D721Med (cell line): ENCODE measurements at regions not wholly inside any gene's neighbourhood (a gene's known extent, or its start where the extent isn't known, plus 50 kb on each side); places are given as distances from the start of the nearest gene placed in this dataset.

Experiments used
- DNase-seq: peaks from one replicate; pipeline ENCODE4 v3.0.0; 2011; ENCODE audit warnings: low spot score; ENCODE audit not compliant: insufficient read length
- FAIRE-seq: peaks from 2 replicates; lab custom pipeline; 2011; peaks lifted over from hg19 to GRCh38; lab: Jason Lieb, UNC
- CTCF ChIP-seq: IDR thresholded peaks from 2 replicates; pipeline ENCODE4 v1.5.1; 2012; ENCODE audit warnings: mild to moderate bottlenecking, control low read depth; ENCODE audit not compliant: insufficient read depth; ENCODE audit errors: missing control alignments

GRCh38 chr1:239140968-239141367 is 245.4 kb upstream of the CHRM3 start:
- FAIRE-seq: no peak
- no peak for TF ChIP-seq CTCF

DNA sequence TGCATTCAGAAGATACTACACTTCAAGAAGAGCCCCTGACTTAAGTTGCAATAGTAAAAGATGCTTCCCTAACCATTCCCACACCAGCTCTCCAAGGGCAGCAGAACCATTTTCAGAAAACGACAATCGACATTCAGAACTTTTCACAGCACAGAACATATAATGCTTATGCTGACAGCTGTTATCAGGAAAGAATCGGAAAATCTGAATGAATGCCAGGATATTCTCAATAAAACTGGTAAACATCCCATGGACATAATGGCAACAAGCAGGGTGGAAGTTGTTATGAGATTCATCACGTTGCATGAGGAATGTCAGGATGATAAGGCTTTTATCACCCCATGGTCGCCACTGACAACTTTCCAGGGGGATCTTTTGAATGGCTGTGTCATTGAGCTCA is 246.6 kb upstream of the CHRM3 start:
- no peak for TF ChIP-seq CTCF
- FAIRE-seq (no peak), DNase-seq (no peak)

More at GRCh38 chr1:239140968-239141367, 245.4 kb upstream of the CHRM3 start:
- DNase-seq: no peak

GRCh38 chr1:239128541-239128940 is 257.8 kb upstream of the CHRM3 start:
- TF ChIP-seq CTCF: no peak
- FAIRE-seq (peak; percentile 99), DNase-seq (no peak)

DNA sequence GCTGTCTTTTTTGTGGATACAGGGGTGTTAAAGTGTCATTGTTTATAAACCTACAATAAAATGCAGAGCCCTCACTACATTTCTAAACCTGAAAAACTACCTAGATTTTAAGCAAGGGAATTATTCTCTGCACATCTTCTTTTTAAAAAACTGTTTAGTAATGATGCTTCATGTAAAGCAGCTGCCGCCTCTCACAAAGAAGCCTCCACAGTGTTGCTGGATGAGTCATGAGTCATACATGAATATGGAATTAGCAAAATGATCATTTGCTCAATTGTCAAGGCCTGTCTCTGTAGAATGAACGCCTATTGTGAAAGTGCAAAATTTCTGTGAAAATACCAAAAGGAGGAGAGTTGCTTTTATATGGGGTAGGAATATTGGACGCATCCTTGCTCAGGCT is 259.5 kb upstream of the CHRM3 start:
- DNase-seq (no peak), FAIRE-seq (peak; percentile 16)
- no peak for TF ChIP-seq CTCF

DNA sequence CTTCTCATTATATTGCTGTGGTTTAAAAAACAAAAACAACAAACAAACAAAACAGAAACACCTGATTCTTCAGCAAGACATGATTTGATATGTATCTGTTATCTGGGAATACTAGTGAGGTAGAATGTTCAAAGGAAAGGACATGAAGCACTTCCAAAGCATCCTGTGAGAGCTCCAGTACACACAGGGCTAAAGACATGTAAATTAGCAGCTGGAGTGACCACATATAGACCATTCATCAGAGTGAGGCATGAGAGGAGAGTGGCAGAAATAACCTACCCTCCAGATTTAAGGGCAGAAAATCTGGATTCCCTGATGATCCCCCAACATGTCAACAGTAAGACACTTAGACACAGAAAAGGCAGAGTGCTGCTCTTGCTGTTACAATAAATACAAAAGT is 260.5 kb upstream of the CHRM3 start:
- DNase-seq: no peak
- FAIRE-seq: peak; percentile 85
- no peak for TF ChIP-seq CTCF

DNA sequence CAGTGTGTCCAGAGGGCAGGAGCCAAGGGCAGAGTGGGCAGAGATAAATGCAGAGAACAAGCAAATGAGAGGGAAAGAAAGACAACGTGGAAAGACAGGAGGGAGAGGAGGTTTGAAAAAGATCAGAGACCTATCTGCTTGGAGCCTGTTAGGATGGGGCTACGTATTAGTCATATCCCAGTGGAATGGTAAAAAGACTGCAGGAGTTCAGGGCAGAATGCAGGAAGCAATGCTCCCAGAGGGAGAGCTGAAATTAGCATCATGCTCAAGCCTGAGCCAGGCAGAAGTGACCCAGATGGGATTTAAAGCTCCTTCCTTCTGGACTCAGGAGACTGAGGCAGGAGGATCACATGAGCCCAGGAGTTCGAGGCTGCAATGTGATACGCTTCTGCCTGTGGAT is 261.3 kb upstream of the CHRM3 start:
- no peak for DNase-seq
- FAIRE-seq: peak; percentile 25

GRCh38 chr1:239123260-239123659 is 263.1 kb upstream of the CHRM3 start:
- DNase-seq: no peak
- TF ChIP-seq CTCF: no peak
- FAIRE-seq: peak; percentile 11

More for the DNA sequence above, 261.3 kb upstream of the CHRM3 start:
- TF ChIP-seq CTCF: no peak
